ENCODE measurements at regions not wholly inside any gene's neighbourhood (a gene's known extent, or its start where the extent isn't known, plus 50 kb on each side); places are given as distances from the start of the nearest gene placed in this dataset.

- TF ChIP-seq POLR2A (IDR thresholded peaks at IDR 0.05) = no peak
- Histone ChIP-seq H3K27me3 (no peaks in the 10 kb centered on the region), H3K9me3 (no peaks in the 10 kb centered on the region), H3K4me3 (no peak overlapping the region), H3K4me1 (no peaks in the 10 kb centered on the region), H3K27ac (no peak overlapping the region), H3K36me3 (no peaks in the 10 kb centered on the region)
- no peak for DNase-seq
- ATAC-seq = no peak
- in situ Hi-C loops (cut with MboI; ENCODE audit: low sequenced_read_pairs in 4 of 4) = no loop called here
- intact Hi-C loops (cut with DNase I; ENCODE audit: low total_unique reads) = no loop called here
Measured at GRCh38 chr5:18069790-18070189, 435.5 kb downstream of the TAF11L14 start.

- in situ Hi-C loops (cut with MboI; ENCODE audit: low sequenced_read_pairs in 4 of 4) (no loop called here), intact Hi-C loops (cut with DNase I; ENCODE audit: low total_unique reads) (no loop called here)
- Histone ChIP-seq H3K27me3 (no peaks in the 10 kb centered on the region), H3K27ac (no peak overlapping the region), H3K9me3 (no peaks in the 10 kb centered on the region), H3K4me1 (no peaks in the 10 kb centered on the region), H3K4me3 (no peak overlapping the region), H3K36me3 (no peaks in the 10 kb centered on the region)
- no peak for ATAC-seq
- DNase-seq = no peak
- TF ChIP-seq POLR2A (IDR thresholded peaks at IDR 0.05) (no peak), CTCF (IDR thresholded peaks at IDR 0.05 in 4 of 5, conservative IDR thresholded peaks at IDR 0.05 in 1 of 5) (no peak)
Measured at GRCh38 chr5:18072600-18072999, 438.3 kb downstream of the TAF11L14 start.

GRCh38 chr5:18074961-18075360 is 440.7 kb downstream of the TAF11L14 start:
- no peak overlapping the region for H3K4me3 ChIP-seq
- intact Hi-C loops (cut with DNase I; ENCODE audit: low total_unique reads) = no loop called here
- ATAC-seq = no peak
- in situ Hi-C loops (cut with MboI; ENCODE audit: low sequenced_read_pairs in 4 of 4) = no loop called here
- H3K36me3 ChIP-seq = no peaks in the 10 kb centered on the region
- no peak for TF ChIP-seq CTCF (IDR thresholded peaks at IDR 0.05 in 4 of 5, conservative IDR thresholded peaks at IDR 0.05 in 1 of 5)
- TF ChIP-seq POLR2A (IDR thresholded peaks at IDR 0.05) = no peak
- no peaks in the 10 kb centered on the region for H3K9me3 ChIP-seq
- DNase-seq = no peak
- H3K27me3 ChIP-seq = no peaks in the 10 kb centered on the region
- H3K4me1 ChIP-seq = no peaks in the 10 kb centered on the region
- H3K27ac ChIP-seq = no peak overlapping the region

GRCh38 chr5:18078157-18078556 is 443.9 kb downstream of the TAF11L14 start:
- in situ Hi-C loops (cut with MboI; ENCODE audit: low sequenced_read_pairs in 4 of 4) = no loop called here
- H3K4me3 ChIP-seq = no peak overlapping the region

GRCh38 chr5:18079831-18080230 is 445.6 kb downstream of the TAF11L14 start:
- no peak for ATAC-seq
- Histone ChIP-seq H3K4me3 (no peak overlapping the region), H3K4me1 (no peaks in the 10 kb centered on the region), H3K36me3 (no peaks in the 10 kb centered on the region), H3K9me3 (no peaks in the 10 kb centered on the region), H3K27me3 (no peaks in the 10 kb centered on the region), H3K27ac (no peak overlapping the region)
- DNase-seq = no peak
- TF ChIP-seq CTCF (IDR thresholded peaks at IDR 0.05 in 4 of 5, conservative IDR thresholded peaks at IDR 0.05 in 1 of 5) = no peak
- TF ChIP-seq POLR2A (IDR thresholded peaks at IDR 0.05) = no peak
- intact Hi-C loops (cut with DNase I; ENCODE audit: low total_unique reads) (no loop called here), in situ Hi-C loops (cut with MboI; ENCODE audit: low sequenced_read_pairs in 4 of 4) (no loop called here)

More at GRCh38 chr5:18078157-18078556, 443.9 kb downstream of the TAF11L14 start:
- no peaks in the 10 kb centered on the region for H3K36me3 ChIP-seq
- TF ChIP-seq POLR2A (IDR thresholded peaks at IDR 0.05) = no peak
- no peak for TF ChIP-seq CTCF (IDR thresholded peaks at IDR 0.05 in 4 of 5, conservative IDR thresholded peaks at IDR 0.05 in 1 of 5)
- no peaks in the 10 kb centered on the region for H3K4me1 ChIP-seq
- intact Hi-C loops (cut with DNase I; ENCODE audit: low total_unique reads) = no loop called here
- no peak overlapping the region for H3K27ac ChIP-seq
- H3K9me3 ChIP-seq = no peaks in the 10 kb centered on the region
- ATAC-seq = no peak
- no peak for DNase-seq
- no peaks in the 10 kb centered on the region for H3K27me3 ChIP-seq
